Sigmoid colon (tissue), 3 donors: ENCODE measurements at regions not wholly inside any gene's neighbourhood (a gene's known extent, or its start where the extent isn't known, plus 50 kb on each side); places are given as distances from the start of the nearest gene placed in this dataset.

Experiments used
- POLR2A ChIP-seq, 2 donors: fragments of 450-650 bp; IDR thresholded peaks; one replicate each; pipeline ENCODE4 v1.6.1; 2016; ENCODE audit warnings: antibody characterized with exemption in 2 of 2, mild to moderate bottlenecking in 2 of 2, moderate library complexity in 2 of 2
- TF ChIP-seq, protein P1 (sequence below), 4 experiments: fragments of 450-650 bp in 3 of 4; fragments of 200-600 bp in 1 of 4; IDR thresholded peaks; one replicate each; pipeline ENCODE4 v1.5.1; 2016 to 2019; ENCODE audit warnings: antibody characterized with exemption in 4 of 4, mild to moderate bottlenecking in 3 of 4, moderate library complexity in 2 of 4

GRCh38 chr2:19717446-19717845, 184.3 kb downstream of the TTC32 start:
- no peak for TF ChIP-seq POLR2A (IDR thresholded peaks at IDR 0.05)
- TF ChIP-seq, protein P1, sequence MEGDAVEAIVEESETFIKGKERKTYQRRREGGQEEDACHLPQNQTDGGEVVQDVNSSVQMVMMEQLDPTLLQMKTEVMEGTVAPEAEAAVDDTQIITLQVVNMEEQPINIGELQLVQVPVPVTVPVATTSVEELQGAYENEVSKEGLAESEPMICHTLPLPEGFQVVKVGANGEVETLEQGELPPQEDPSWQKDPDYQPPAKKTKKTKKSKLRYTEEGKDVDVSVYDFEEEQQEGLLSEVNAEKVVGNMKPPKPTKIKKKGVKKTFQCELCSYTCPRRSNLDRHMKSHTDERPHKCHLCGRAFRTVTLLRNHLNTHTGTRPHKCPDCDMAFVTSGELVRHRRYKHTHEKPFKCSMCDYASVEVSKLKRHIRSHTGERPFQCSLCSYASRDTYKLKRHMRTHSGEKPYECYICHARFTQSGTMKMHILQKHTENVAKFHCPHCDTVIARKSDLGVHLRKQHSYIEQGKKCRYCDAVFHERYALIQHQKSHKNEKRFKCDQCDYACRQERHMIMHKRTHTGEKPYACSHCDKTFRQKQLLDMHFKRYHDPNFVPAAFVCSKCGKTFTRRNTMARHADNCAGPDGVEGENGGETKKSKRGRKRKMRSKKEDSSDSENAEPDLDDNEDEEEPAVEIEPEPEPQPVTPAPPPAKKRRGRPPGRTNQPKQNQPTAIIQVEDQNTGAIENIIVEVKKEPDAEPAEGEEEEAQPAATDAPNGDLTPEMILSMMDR (IDR thresholded peaks at IDR 0.05) = no peak
